Stromal cell of bone marrow (primary cell): ENCODE measurements at regions not wholly inside any gene's neighbourhood (a gene's known extent, or its start where the extent isn't known, plus 50 kb on each side); places are given as distances from the start of the nearest gene placed in this dataset.
"Not testable (repeated sequence)": the region's sequence is repeated elsewhere in the genome, so short reads cannot be mapped to it uniquely, and the experiment has no call there.

Experiments
- DNase-seq: peaks from one replicate; pipeline ENCODE4 v3.0.0-alpha.2; 2012; ENCODE audit warnings: low read depth

GRCh38 chr2:16034151-16034974 is 94.0 kb downstream of the MYCN start:
- no peak for DNase-seq

GRCh38 chr2:16033032-16033293 is 92.6 kb downstream of the MYCN start:
- DNase-seq, result no peak

- no peak for DNase-seq
Measured at GRCh38 chr2:16032282-16033031, 92.1 kb downstream of the MYCN start.

- no peak for DNase-seq
Measured at GRCh38 chr2:16031848-16032159, 91.5 kb downstream of the MYCN start.

- DNase-seq, result no peak
Measured at GRCh38 chr2:16031058-16031847, 90.9 kb downstream of the MYCN start.

- no peak for DNase-seq
Measured at GRCh38 chr2:16030206-16031057, 90.1 kb downstream of the MYCN start.

GRCh38 chr2:16028644-16029043 is 88.3 kb downstream of the MYCN start:
- DNase-seq, result no peak

GRCh38 chr2:16026816-16027501 is 86.6 kb downstream of the MYCN start:
- no peak for DNase-seq

- no peak for DNase-seq
Measured at GRCh38 chr2:16025876-16026640, 85.7 kb downstream of the MYCN start.

- DNase-seq, result no peak
Measured at GRCh38 chr2:16025211-16025875, 85.0 kb downstream of the MYCN start.

GRCh38 chr2:16024628-16025027 is 84.3 kb downstream of the MYCN start:
- not testable (repeated sequence) for DNase-seq

GRCh38 chr2:16023506-16024360 is 83.4 kb downstream of the MYCN start:
- DNase-seq, result no peak

GRCh38 chr2:16022548-16023240 is 82.3 kb downstream of the MYCN start:
- DNase-seq, result no peak

GRCh38 chr2:16021611-16022363 is 81.4 kb downstream of the MYCN start:
- DNase-seq, result no peak

GRCh38 chr2:16020389-16021008 is 80.1 kb downstream of the MYCN start:
- DNase-seq, result no peak

- no peak for DNase-seq
Measured at GRCh38 chr2:16019617-16020351, 79.4 kb downstream of the MYCN start.

GRCh38 chr2:16019060-16019480 is 78.7 kb downstream of the MYCN start:
- no peak for DNase-seq
